T-helper 2 cell treated with Interferon-gamma antibody and Interleukin-4, amounts not matched to agents 100 ng/mL and 5 ng/mL, for 36 hours (primary cell): ENCODE measurements at regions not wholly inside any gene's neighbourhood (a gene's known extent, or its start where the extent isn't known, plus 50 kb on each side); places are given as distances from the start of the nearest gene placed in this dataset.
"Not testable (repeated sequence)": the region's sequence is repeated elsewhere in the genome, so short reads cannot be mapped to it uniquely, and the experiment has no call there.

Experiments
- intact Hi-C: fragments of 100-400 bp; cut with micrococcal nuclease; formaldehyde crosslinking; loops from one replicate; pipeline ENCODE4 v1.15.1; 2023

- intact Hi-C loops: no loop called here
Measured at GRCh38 chr4:65265526-65265925, 404.8 kb downstream of the EPHA5 start.

DNA sequence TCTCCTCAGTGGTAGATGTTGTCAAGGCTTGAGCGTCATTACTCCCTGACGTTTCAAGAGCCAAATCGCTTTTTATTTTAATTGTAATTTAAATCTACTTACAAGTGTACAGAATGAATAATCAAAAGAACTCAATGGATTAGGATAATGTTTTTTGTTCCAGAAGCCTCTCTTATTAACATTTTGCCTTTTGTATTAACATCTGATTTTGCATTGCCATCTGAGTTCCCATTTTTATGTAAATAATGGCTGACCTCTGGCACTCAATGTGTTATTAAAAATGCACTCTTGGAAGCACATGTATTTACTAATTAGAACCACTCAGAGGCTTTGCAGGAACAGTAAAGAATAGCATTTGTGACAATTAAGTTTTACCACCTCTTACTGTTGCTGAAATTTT is 411.0 kb downstream of the EPHA5 start:
- intact Hi-C loops: no loop called here

DNA sequence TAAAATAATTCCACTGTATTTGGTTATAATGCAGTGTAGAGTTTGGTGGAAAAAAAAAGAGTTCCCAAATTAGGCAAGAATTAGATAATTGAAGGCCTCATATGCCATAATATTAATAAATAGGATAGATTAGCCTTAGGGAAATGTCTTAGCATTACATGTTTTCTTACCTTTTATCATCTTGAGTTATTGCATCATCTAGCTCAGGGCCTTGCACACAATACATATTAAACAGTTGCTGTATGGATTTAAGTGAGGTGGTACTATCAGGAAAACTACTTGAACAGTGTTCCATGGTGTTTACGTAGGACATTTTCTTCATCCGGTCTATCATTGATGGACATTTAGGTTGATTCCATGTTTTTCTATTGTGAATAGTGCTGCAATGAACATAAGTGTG is 419.4 kb downstream of the EPHA5 start:
- intact Hi-C loops: no loop called here

- intact Hi-C loops: no loop called here
Measured at GRCh38 chr4:65249111-65249510, 421.2 kb downstream of the EPHA5 start.

GRCh38 chr4:65242156-65242846 is 428.0 kb downstream of the EPHA5 start:
- intact Hi-C loops: no loop called here

DNA sequence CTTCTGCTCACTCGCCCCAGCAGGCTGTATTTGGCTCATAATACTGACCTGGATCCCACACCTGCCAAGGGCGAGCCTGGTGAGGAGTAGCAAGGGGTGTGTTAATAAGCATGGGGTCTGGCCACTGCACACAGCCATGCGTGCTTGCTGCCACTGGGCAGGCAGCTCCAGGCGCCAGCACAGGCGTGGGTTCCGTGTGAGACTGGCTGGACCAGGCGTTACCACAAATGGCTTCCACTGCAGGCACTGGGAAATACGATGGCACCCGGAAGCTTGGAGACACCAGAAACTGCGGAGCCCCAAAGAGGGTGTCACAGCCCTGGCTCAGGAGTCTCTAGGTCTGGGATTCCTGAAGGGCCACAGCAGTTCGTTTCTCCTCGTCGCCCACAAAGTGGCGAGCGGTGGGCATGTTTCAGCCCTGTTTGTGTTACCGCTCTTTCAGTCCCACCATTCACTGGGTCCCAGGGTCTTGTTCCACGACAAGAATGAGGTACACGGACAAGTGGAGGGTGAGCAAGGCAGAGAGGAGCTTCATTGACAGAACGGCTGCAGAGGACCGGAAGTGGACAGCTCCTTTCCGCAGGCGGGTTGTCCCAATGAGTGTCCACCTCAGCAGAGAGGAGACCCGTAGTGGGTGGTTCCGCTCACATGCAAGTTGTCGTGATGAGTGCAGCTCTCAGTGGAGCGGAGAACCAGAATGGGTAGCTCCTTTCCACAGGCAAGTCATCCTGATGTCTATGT is 428.9 kb downstream of the EPHA5 start:
- intact Hi-C loops: no loop called here

DNA sequence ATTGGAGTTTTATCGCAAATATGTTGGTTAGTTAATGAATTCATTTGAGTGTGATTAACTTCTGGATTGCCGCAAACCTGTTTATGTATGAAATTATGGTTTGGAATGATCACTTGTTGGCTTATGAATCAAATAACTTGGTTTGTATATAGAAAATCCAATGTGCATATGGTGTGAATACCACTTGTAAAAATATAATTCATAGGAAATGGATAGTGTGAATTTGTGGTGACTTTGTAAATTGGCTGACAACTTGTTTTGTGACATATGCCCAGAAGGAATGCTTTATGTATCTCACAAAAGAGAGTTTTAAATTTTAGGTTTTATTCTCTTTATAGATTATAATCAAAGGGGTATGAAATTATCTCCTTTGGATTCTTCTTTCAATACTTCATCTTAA is 436.2 kb downstream of the EPHA5 start:
- intact Hi-C loops: no loop called here

- intact Hi-C loops: no loop called here
Measured at GRCh38 chr4:65227628-65228027, 442.7 kb downstream of the EPHA5 start.

GRCh38 chr4:65223601-65224000 is 446.7 kb downstream of the EPHA5 start:
- intact Hi-C loops: no loop called here

DNA sequence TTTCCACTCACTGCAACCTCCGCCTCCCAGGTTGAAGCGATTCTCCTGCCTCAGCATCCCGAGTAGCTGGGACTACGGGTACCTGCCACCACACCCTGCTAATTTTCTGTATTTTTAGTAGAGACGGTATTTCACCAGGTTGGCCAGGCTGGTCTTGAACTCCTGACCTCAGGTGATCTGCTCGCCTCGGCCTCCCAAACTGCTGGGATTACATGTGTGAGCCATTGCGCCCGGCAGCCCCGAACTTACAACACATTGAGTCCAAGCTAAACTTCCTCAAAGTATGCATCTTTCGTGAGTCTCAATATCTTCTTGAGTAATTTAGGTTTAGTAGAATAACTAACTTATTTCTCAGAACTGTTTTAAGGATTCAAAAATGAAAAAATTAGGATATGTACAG is 447.2 kb downstream of the EPHA5 start:
- intact Hi-C loops: not testable (repeated sequence)

GRCh38 chr4:65217179-65217578 is 453.1 kb downstream of the EPHA5 start:
- intact Hi-C loops: no loop called here

GRCh38 chr4:65202853-65203236 is 467.4 kb downstream of the EPHA5 start:
- intact Hi-C loops: no loop called here

DNA sequence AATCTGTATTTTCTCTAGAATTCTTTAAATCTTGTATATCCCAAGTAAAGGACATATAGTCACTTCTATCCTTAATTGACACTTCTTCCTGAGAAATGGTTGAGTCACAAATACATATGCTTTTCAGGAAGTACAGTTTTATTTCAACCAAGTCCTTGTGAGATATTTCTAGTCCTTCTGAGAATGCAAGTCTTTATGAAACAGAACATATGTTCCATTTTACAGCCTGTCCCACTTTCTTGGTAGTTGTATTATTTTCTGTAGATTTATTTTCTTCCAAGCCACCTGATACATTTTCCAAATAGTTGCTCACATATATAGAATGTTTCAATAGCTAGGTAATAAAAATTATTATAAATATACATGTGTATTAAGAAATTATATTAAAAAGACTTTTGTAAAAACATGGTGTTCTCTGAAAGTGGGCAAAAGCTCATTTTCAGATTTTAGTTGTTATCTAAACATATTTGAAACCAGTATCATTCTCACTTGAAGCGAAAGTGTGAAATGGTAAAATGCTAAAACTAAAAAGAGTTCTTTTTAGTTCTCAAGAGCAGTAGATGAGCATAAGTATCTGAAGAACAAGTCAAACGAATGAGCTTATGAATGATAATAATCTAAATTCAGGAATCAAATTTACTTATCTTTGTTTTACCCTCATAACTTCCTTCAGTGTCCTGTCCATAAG is 468.0 kb downstream of the EPHA5 start:
- intact Hi-C loops: no loop called here

GRCh38 chr4:65195666-65196065 is 474.6 kb downstream of the EPHA5 start:
- intact Hi-C loops: no loop called here

DNA sequence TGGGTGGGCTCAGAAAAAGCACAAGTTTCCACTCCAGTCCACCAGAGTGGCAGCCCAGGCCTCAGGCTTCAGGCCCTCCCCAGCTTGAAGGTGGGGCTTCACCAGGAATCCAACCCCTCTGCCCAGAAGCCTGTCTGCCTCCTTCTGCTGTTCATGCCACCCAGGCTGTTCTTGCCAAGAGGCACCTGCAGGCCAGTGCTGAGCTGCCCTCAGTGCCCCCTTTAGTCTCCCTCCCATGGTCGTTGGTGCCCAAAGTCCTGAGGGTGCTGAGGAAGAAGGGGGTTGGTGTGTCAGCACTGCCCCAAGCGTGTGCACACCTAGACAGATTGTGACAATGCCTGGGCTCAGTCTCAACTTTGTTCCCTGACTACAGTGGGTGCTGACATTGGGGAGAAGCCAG is 475.3 kb downstream of the EPHA5 start:
- intact Hi-C loops: no loop called here

GRCh38 chr4:65193985-65194384 is 476.3 kb downstream of the EPHA5 start:
- intact Hi-C loops: no loop called here

DNA sequence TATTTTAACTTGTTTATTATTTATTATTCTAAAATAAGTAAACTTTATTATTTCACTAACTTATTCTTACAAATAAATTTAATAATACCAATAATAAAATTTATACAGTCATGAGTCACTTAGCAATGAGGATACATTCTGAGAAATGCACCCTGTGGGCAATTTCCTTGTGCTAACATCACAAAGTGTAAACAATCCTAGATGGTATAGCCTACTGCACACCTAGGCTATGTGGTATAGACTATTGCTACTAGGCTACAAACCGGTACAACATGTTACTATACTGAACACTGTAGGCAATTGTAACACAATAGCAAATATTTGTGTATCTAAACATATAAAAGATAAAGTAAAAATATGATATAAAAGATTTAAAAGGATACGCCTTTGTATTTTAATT is 479.5 kb downstream of the EPHA5 start:
- intact Hi-C loops: no loop called here

DNA sequence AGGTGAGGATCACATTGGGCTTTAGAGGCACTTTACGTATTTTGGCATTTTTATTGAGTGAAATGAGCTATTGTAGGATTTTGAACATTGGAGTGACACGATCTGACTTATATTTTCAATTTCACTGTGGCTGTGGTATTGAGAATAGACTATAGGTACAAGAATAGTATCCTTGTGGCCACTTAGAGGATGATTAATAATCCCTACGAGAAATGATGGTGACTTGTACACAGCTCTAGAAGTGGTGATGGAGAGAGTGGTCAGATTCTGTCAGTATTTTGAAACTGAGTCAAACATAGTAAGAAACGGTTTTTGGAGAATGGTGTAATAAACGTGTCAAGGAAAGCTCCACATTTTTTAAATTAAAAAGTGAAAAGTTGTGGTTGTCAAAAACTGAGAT is 494.7 kb downstream of the EPHA5 start:
- intact Hi-C loops: no loop called here

GRCh38 chr4:65170768-65171514 is 499.3 kb downstream of the EPHA5 start:
- intact Hi-C loops: no loop called here

- intact Hi-C loops: no loop called here
Measured at GRCh38 chr4:65167719-65168118, 502.6 kb downstream of the EPHA5 start.

- intact Hi-C loops: no loop called here
Measured at GRCh38 chr4:65152205-65152604, 518.1 kb downstream of the EPHA5 start.

- intact Hi-C loops: no loop called here
Measured at GRCh38 chr4:65139998-65140397, 530.3 kb downstream of the EPHA5 start.
